ENCODE measurements at regions not wholly inside any gene's neighbourhood (a gene's known extent, or its start where the extent isn't known, plus 50 kb on each side); places are given as distances from the start of the nearest gene placed in this dataset.

- intact Hi-C loops (cut with micrococcal nuclease; ENCODE audit: unreplicated experiment): no loop called here
Measured at GRCh38 chr10:55449981-55450380, 649.0 kb upstream of the PCDH15 start.

More at GRCh38 chr10:55449981-55450380, 649.0 kb upstream of the PCDH15 start:
- no TSS peak for BruUV-seq (replicated peaks)
- no peak for ATAC-seq
- Histone ChIP-seq H3K4me3 (no peak overlapping the region), H3K4me2 (ENCODE audit: control insufficient read depth, insufficient read depth) (no peak overlapping the region), H3K36me3 (ENCODE audit: control insufficient read depth in 2 of 2, insufficient read depth in 2 of 2, low read length in 1 of 2) (no peaks in the 10 kb centered on the region), H4K20me1 (ENCODE audit: control insufficient read depth, insufficient read depth) (no peaks in the 10 kb centered on the region), H3K9me3 (replicated peaks; ENCODE audit: control insufficient read depth, insufficient read depth, low read length) (no peaks in the 10 kb centered on the region), H3K79me2 (ENCODE audit: control insufficient read depth, insufficient read depth, low read length) (no peaks in the 10 kb centered on the region), H3K4me1 (ENCODE audit: control insufficient read depth, insufficient read depth, low read length) (no peaks in the 10 kb centered on the region), H2AFZ (ENCODE audit: control insufficient read depth, low read depth, low read length) (no peak overlapping the region), H3K27me3 (replicated peaks in 1 of 2; ENCODE audit: control insufficient read depth in 2 of 2, insufficient read depth in 2 of 2, low read length in 1 of 2) (no peaks in the 10 kb centered on the region), H3K27ac (ENCODE audit: control insufficient read depth, insufficient read depth) (no peak overlapping the region), H3K9ac (ENCODE audit: control insufficient read depth, insufficient read depth, low read length) (no peak overlapping the region)
- FAIRE-seq: no peak
- TF ChIP-seq EGR1 (IDR thresholded peaks at IDR 0.05; ENCODE audit: borderline replicate concordance in 1 of 2, low read depth in 2 of 2, low read length in 2 of 2) (no peak), JUNB (IDR thresholded peaks at IDR 0.05) (no peak), FOXK2 (IDR thresholded peaks at IDR 0.05) (no peak), SIX5 (IDR thresholded peaks at IDR 0.05; ENCODE audit: low read depth, low read length, severe bottlenecking) (no peak), TARDBP (IDR thresholded peaks at IDR 0.05; ENCODE audit: borderline replicate concordance) (no peak), PKNOX1 (IDR thresholded peaks at IDR 0.05) (no peak), ATF2 (IDR thresholded peaks at IDR 0.05; ENCODE audit: low read length) (no peak), NKRF (conservative IDR thresholded peaks at IDR 0.05) (no peak), SUPT20H (IDR thresholded peaks at IDR 0.05; ENCODE audit: borderline replicate concordance, control insufficient read depth, low read depth, low read length) (no peak), PRDM15 (CRISPR knock-in tag; IDR thresholded peaks at IDR 0.05) (no peak), TCF12 (IDR thresholded peaks at IDR 0.05; ENCODE audit: low read depth, low read length) (no peak), TCF3 (IDR thresholded peaks at IDR 0.05; ENCODE audit: borderline replicate concordance, insufficient read depth, low read depth, low read length) (no peak), RBBP5 (conservative IDR thresholded peaks at IDR 0.05) (no peak)
- ChIA-PET CTCF (no interaction called here), RAD21 (ENCODE audit: unreplicated experiment) (no interaction called here), POLR2A (no interaction called here), SMC1A (ENCODE audit: uncharacterized antibody, unreplicated experiment) (no interaction called here)
- in situ Hi-C loops (cut with MboI): no loop called here
- 0% methylated on average over 2 of the region's 2 CpGs for WGBS (ENCODE audit: insufficient coverage, insufficient replicate concordance, low lambda C conversion rate, missing lambda C conversion rate)
- DNase-seq (ENCODE audit: low read depth, low spot score): no peak
